Activated CD4-positive, alpha-beta T cell treated with anti-CD3 and anti-CD28 coated beads, Interleukin-10, Interleukin-2, amounts not matched to agents 100 ng/mL and 50 ng/mL, durations not matched to agents 16 hours and 8 hours (primary cell): ENCODE measurements at regions not wholly inside any gene's neighbourhood (a gene's known extent, or its start where the extent isn't known, plus 50 kb on each side); places are given as distances from the start of the nearest gene placed in this dataset.

Experiments used
- DNase-seq: peaks from one replicate; pipeline ENCODE4 v3.0.0-alpha.2; 2020

GRCh38 chr1:29704430-29704829 lies 468.1 kb downstream of the PTPRU start:
- DNase-seq: no peak

DNA sequence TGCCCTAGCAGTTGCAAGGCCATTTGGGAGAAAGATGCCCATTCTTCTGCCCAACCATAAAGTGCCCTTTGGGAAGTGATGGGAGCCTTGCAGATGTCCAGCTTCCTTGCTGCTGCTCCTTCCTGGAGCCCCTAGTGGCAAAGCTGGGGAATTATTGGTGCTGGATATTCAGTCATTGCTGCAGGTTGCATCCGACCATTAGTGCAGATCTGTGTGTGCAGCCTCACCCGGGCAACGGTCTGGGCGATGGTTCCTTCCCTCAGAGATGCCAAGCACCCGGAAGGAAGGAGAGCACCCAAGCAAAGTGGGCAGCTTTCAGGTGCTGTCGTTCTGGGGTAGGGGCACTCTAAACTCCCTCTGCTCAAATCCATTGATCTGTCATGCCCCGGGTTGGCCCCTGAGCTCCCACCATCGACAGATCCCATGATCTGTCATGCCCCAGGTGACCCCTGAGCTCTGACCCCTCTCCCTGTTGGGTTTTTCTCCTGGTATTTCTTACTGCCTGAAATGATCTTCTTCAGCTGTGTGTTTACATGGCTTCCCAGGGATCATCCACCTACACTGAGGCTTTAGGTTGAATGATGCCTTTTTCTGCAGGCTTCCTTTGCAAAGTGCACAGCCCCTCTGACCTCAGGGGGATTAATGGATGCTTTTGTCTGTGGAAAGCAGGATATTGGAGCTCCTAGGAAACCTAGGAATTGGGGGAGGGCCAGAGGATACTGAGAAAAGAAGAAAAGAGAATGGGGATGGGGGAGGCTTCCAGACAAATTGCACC lies 467.5 kb downstream of the PTPRU start:
- DNase-seq: peak; percentile 25

- DNase-seq: no peak
These were observed 464.2 kb downstream of the PTPRU start for GRCh38 chr1:29700491-29700890.

- no peak for DNase-seq
These were observed 462.3 kb downstream of the PTPRU start for GRCh38 chr1:29698626-29699025.

DNA sequence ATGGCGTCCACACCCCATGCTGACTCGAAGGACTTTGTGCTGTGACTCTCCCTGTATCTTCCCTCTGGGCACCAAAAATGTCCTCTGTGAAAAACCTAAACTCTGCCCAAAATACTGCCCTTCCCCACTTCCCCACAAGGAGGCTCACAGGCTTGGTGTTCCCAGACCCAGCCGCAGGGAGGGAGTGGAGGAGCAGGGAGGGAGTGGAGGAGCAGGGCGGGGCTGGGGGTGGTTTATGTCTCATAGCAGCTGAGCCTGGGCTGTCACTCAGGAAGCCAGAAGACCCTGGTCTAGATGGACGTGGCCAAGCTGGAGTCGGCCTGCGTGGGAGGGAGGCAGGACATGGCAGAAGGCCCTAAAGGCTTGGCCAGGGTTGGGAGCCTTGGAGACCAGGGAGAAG lies 461.7 kb downstream of the PTPRU start:
- DNase-seq: peak; percentile 24

DNA sequence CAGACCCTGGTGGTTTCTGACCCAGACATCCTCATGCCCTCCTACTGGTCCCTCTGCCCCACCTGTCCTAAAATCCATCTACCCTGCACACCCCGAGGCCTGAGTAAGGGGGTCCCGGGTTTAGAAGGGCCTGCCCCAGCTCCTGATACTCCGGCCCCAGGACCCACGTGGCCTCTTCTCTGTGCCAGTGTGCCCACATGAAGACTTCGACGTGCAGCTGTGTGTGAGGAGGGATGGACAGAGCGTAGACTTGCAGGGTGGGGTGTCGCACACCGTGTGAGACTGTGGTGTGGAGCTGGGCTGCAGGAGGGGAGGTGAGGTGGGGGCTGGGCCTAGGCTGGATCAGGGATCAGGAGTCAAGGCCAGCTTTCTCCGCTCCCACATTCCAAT lies 461.1 kb downstream of the PTPRU start:
- DNase-seq: no peak

- DNase-seq: no peak
These were observed 460.5 kb downstream of the PTPRU start for GRCh38 chr1:29696656-29697390.

- no peak for DNase-seq
These were observed 459.5 kb downstream of the PTPRU start for GRCh38 chr1:29695803-29696202.

GRCh38 chr1:29695036-29695435 lies 458.7 kb downstream of the PTPRU start:
- no peak for DNase-seq

GRCh38 chr1:29691499-29691898 lies 455.2 kb downstream of the PTPRU start:
- DNase-seq: no peak

- no peak for DNase-seq
These were observed 453.8 kb downstream of the PTPRU start for GRCh38 chr1:29690156-29690555.

DNA sequence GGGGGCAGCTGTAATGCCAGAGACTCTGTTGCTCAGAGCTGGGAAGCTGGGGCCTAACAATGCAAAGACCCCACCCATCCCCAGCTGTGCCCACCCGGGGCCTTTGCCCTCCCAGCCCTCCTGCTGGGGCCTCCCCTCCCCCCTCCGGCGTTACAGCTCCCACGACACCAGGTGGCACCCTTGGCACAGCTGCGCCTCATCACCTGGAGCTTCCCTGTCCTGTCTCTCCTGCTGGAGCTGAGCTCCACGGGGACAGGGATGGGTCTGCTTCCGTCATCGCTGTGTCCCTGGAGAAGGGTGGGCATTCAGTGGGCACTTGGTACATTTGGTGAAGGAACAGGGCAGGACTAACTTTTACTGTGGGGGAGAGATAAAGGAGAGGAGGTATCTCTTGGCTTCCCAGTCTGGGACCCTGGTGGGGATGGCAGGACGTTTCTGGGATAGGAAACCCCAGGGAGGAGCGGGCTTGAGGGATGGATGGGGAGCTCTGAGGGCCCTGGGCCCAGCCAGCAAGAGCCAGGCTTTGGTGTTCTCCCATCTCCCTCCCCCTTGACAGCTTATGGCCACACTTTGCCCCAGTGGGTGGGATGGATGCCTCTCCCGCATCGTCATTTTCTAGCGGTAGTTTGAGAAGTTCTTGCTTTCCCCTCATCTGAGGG lies 453.2 kb downstream of the PTPRU start:
- DNase-seq: no peak

- DNase-seq: peak; percentile 70
These were observed 452.4 kb downstream of the PTPRU start for GRCh38 chr1:29688471-29689365.

GRCh38 chr1:29687601-29688244 lies 451.4 kb downstream of the PTPRU start:
- no peak for DNase-seq

DNA sequence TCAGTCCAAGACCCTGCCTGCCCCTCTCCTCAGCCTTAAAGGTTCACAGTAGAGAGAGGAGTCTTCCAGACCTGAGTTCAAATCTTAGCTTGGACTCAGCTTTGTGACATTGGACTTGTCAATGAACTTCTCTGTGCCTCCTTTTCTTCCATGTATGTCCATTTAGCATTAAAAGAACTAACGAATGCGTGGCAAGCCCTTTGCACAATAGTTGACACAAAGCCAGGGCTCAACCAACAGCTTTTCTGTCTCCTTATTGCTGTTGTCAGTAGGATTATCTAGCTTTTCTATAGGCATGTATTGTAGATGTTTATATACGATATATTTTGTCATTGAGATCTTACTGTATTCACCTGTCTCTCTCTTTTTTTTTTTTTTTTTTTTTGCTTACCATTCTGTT lies 450.8 kb downstream of the PTPRU start:
- no peak for DNase-seq

DNA sequence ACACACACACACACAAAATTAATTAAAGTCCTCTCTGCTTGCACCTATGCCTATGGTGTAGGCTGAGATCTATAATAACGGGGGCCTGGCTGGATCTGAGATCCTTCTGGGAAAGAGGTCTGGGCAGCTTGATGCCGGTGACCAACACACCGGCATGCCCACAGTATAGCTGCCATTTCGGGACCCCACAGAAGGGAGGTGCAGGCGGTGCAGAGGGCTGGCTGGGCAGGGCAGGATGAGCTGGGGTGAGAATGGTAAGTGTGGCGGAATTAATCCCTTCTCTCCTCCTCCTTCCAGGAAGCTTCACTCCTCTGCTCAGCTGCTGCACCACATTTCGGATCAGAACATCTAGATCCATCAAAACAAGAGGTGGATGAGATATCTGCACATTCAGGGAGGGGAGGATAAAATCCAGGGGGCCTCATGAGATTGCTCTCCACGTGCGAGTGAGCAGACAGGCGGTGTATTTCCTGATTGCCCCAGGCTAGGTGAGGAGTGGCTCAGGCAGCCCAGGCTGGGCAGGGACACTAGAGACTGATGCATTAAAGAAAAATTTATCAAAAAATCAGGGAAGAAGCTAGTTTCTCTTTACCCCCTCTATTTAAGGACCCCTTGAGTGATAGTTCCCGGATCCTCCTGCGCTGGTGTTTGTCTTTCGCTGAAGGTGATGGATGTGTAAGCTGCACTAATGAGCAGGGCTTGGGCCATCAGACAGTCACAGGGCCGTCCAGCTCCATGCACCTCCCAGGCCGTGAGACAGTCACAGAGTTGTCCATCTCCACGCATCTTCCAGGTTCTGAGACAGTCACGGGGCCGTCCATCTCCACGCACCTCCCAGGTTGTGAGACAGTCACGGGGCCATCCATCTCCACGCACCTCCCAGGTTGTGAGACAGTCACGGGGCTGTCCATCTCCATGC lies 449.9 kb downstream of the PTPRU start:
- no peak for DNase-seq

GRCh38 chr1:29685387-29685786 lies 449.1 kb downstream of the PTPRU start:
- DNase-seq: no peak

GRCh38 chr1:29684141-29684540 lies 447.8 kb downstream of the PTPRU start:
- DNase-seq: no peak

GRCh38 chr1:29683472-29683871 lies 447.1 kb downstream of the PTPRU start:
- no peak for DNase-seq

GRCh38 chr1:29682919-29683295 lies 446.6 kb downstream of the PTPRU start:
- no peak for DNase-seq
